WTC11 (cell line): ENCODE measurements at regions not wholly inside any gene's neighbourhood (a gene's known extent, or its start where the extent isn't known, plus 50 kb on each side); places are given as distances from the start of the nearest gene placed in this dataset.

Experiments
- ATAC-seq: fragments of 200-7000 bp; cut with Tn5 transposase; 2 replicates; pipeline ENCODE4 v1.10.0; 2021; ENCODE audit warnings: mild to moderate bottlenecking, moderate library complexity
- CTCF ChIA-PET: fragments of 300-600 bp; sonication (Branson Sonifier 250); formaldehyde crosslinking; loops from one replicate; lab custom pipeline; 2021; ENCODE audit warnings: antibody characterized with exemption; lab: Charles Lee
- POLR2A ChIA-PET: fragments of 350-600 bp; sonication (Branson Sonifier 250); formaldehyde crosslinking; loops from one replicate; lab custom pipeline; 2021; ENCODE audit warnings: antibody characterized with exemption; lab: Charles Lee
- DNase-seq: peaks from one replicate; pipeline ENCODE4 v3.0.0; 2021; ENCODE audit warnings: low spot score
- H3K27ac Mint-ChIP-seq: 2 replicates; pipeline ENCODE4 v1.8.0; 2021; ENCODE audit warnings: mixed read lengths
- H3K27me3 Mint-ChIP-seq: 2 replicates; pipeline ENCODE4 v1.8.0; 2021; ENCODE audit warnings: low read depth, mild to moderate bottlenecking, moderate library complexity, mixed read lengths
- H3K36me3 Mint-ChIP-seq: 2 replicates; pipeline ENCODE4 v1.8.0; 2021; ENCODE audit warnings: mixed read lengths
- H3K4me1 Mint-ChIP-seq: 2 replicates; pipeline ENCODE4 v1.8.0; 2022; ENCODE audit warnings: mixed read lengths
- H3K4me3 Mint-ChIP-seq: 2 replicates; pipeline ENCODE4 v1.8.0; 2021; ENCODE audit warnings: mild to moderate bottlenecking, moderate library complexity, mixed read lengths
- H3K9me3 Mint-ChIP-seq: 2 replicates; pipeline ENCODE4 v1.8.0; 2021; ENCODE audit warnings: mixed read lengths
- ATF1 ChIP-seq: sonication (generic); formaldehyde crosslinking; IDR thresholded peaks from 2 replicates; pipeline ENCODE4 v1.8.1; 2023; ENCODE audit warnings: mild to moderate bottlenecking, moderate library complexity, missing genetic modification reagents
- ATF2 ChIP-seq: sonication (generic); formaldehyde crosslinking; IDR thresholded peaks from 2 replicates; pipeline ENCODE4 v1.8.1; 2022; ENCODE audit warnings: low read depth, missing genetic modification reagents, borderline replicate concordance
- ATF6 ChIP-seq: sonication (generic); formaldehyde crosslinking; IDR thresholded peaks from 2 replicates; pipeline ENCODE4 v1.8.1; 2023; ENCODE audit warnings: mild to moderate bottlenecking, missing genetic modification reagents
- E2F1 ChIP-seq: sonication (generic); formaldehyde crosslinking; IDR thresholded peaks from 2 replicates; pipeline ENCODE4 v1.8.0; 2022; ENCODE audit warnings: mild to moderate bottlenecking, missing genetic modification reagents
- GABPB1 ChIP-seq: sonication (generic); formaldehyde crosslinking; IDR thresholded peaks from 2 replicates; pipeline ENCODE4 v1.8.1; 2023; ENCODE audit warnings: mild to moderate bottlenecking, missing genetic modification reagents
- MLX ChIP-seq: sonication (generic); formaldehyde crosslinking; IDR thresholded peaks from 2 replicates; pipeline ENCODE4 v1.8.1; 2023; ENCODE audit warnings: mild to moderate bottlenecking, missing genetic modification reagents, moderate library complexity
- MXD4 ChIP-seq: fragments of 250-450 bp; sonication (Bioruptor Pico); IDR thresholded peaks from 2 replicates; pipeline ENCODE4 v1.8.0; 2021; ENCODE audit warnings: mild to moderate bottlenecking, moderate library complexity, borderline replicate concordance
- NR1H2 ChIP-seq: sonication (generic); formaldehyde crosslinking; IDR thresholded peaks from 2 replicates; pipeline ENCODE4 v1.9.0; 2021; ENCODE audit warnings: mild to moderate bottlenecking, moderate library complexity, missing genetic modification reagents
- RELA ChIP-seq: sonication (generic); formaldehyde crosslinking; IDR thresholded peaks from 2 replicates; pipeline ENCODE4 v1.8.1; 2022; ENCODE audit warnings: missing genetic modification reagents, mild to moderate bottlenecking, borderline replicate concordance
- SMAD3 ChIP-seq: sonication (generic); formaldehyde crosslinking; IDR thresholded peaks from 2 replicates; pipeline ENCODE4 v1.8.0; 2022; ENCODE audit warnings: missing genetic modification reagents, mild to moderate bottlenecking, borderline replicate concordance
- ZNF121 ChIP-seq: sonication (generic); formaldehyde crosslinking; IDR thresholded peaks from 2 replicates; pipeline ENCODE4 v1.8.0; 2023; ENCODE audit warnings: missing genetic modification reagents
- ZNF416 ChIP-seq: fragments of 250-450 bp; sonication (Bioruptor Pico); IDR thresholded peaks from 2 replicates; pipeline ENCODE4 v1.9.0; 2021; ENCODE audit warnings: mild to moderate bottlenecking, inconsistent platforms
- ZNF512 ChIP-seq: sonication (generic); formaldehyde crosslinking; IDR thresholded peaks from 2 replicates; pipeline ENCODE4 v1.8.1; 2022; ENCODE audit warnings: missing genetic modification reagents, borderline replicate concordance
- ZSCAN18 ChIP-seq: fragments of 250-450 bp; sonication (Bioruptor Pico); IDR thresholded peaks from 2 replicates; pipeline ENCODE4 v2.1.2; 2022; ENCODE audit warnings: mild to moderate bottlenecking, moderate library complexity

- Mint-ChIP-seq H3K36me3 (peaks cover 4% of the 10 kb centered on the region), H3K4me1 (peaks cover 9% of the 10 kb centered on the region), H3K27ac (no peak overlapping the region)
- TF ChIP-seq RELA (CRISPR knock-in tag) (no peak), GABPB1 (CRISPR knock-in tag) (no peak), E2F1 (CRISPR knock-in tag) (no peak), NR1H2 (CRISPR knock-in tag) (no peak), ATF1 (CRISPR knock-in tag) (no peak), MXD4 (no peak), ZNF512 (CRISPR knock-in tag) (no peak), ZSCAN18 (CRISPR knock-in tag) (no peak), ATF2 (CRISPR knock-in tag) (no peak), ZNF121 (no peak)
- TF ChIP-seq, all 79 proteins: peak for 0
- Mint-ChIP-seq H3K27me3 (no peaks in the 10 kb centered on the region), H3K9me3 (peaks cover 33% of the 10 kb centered on the region), H3K4me3 (no peak overlapping the region)
- ChIA-PET POLR2A (no interaction called here), CTCF (no interaction called here)
- no peak for DNase-seq
- no peak for ATAC-seq
Measured at GRCh38 chr4:116027311-116027710, 913.9 kb upstream of the NDST4 start.

- H3K36me3 Mint-ChIP-seq = peaks cover 23% of the 10 kb centered on the region
- ATAC-seq = no peak
- TF ChIP-seq NR1H2 (CRISPR knock-in tag) (no peak), SMAD3 (CRISPR knock-in tag) (no peak), MLX (no peak), ZNF416 (no peak), ATF6 (CRISPR knock-in tag) (no peak)
- TF ChIP-seq, all 79 proteins: peak for 0
- Mint-ChIP-seq H3K9me3 (peaks cover 47% of the 10 kb centered on the region), H3K4me1 (peaks cover 9% of the 10 kb centered on the region), H3K27ac (no peak overlapping the region), H3K27me3 (no peaks in the 10 kb centered on the region), H3K4me3 (no peak overlapping the region)
- no peak for DNase-seq
- CTCF ChIA-PET = no interaction called here
- POLR2A ChIA-PET = no interaction called here
Measured at GRCh38 chr4:116024954-116025708, 911.7 kb upstream of the NDST4 start.
